Panc1 (cell line): ENCODE measurements at regions not wholly inside any gene's neighbourhood (a gene's known extent, or its start where the extent isn't known, plus 50 kb on each side); places are given as distances from the start of the nearest gene placed in this dataset.
A peak's percentile ranks its signal among the peaks of the same experiment; 100 is the strongest.

Source experiments
- POLR2AphosphoS5 ChIP-seq: IDR thresholded peaks from 2 replicates; pipeline ENCODE4 v1.6.1; 2012; ENCODE audit warnings: mild to moderate bottlenecking, low read depth, low read length, moderate library complexity
- REST ChIP-seq, 2 experiments: IDR thresholded peaks; 2 replicates each; pipeline ENCODE4 v1.6.1; 2011 to 2012; ENCODE audit warnings: low read depth in 2 of 2, control low read depth in 1 of 2, low read length in 1 of 2, mild to moderate bottlenecking in 1 of 2, moderate library complexity in 1 of 2; ENCODE audit not compliant: insufficient read depth in 1 of 2
- TCF7L2 ChIP-seq: IDR thresholded peaks from 2 replicates; pipeline ENCODE4 v1.6.1; 2011; ENCODE audit warnings: mild to moderate bottlenecking, low read depth, low read length, inconsistent platforms
- TF ChIP-seq, protein P1 (sequence below): fragments of 450-650 bp; IDR thresholded peaks from 2 replicates; pipeline ENCODE4 v1.5.1; 2017; ENCODE audit warnings: mild to moderate bottlenecking

- TF ChIP-seq, protein P1, sequence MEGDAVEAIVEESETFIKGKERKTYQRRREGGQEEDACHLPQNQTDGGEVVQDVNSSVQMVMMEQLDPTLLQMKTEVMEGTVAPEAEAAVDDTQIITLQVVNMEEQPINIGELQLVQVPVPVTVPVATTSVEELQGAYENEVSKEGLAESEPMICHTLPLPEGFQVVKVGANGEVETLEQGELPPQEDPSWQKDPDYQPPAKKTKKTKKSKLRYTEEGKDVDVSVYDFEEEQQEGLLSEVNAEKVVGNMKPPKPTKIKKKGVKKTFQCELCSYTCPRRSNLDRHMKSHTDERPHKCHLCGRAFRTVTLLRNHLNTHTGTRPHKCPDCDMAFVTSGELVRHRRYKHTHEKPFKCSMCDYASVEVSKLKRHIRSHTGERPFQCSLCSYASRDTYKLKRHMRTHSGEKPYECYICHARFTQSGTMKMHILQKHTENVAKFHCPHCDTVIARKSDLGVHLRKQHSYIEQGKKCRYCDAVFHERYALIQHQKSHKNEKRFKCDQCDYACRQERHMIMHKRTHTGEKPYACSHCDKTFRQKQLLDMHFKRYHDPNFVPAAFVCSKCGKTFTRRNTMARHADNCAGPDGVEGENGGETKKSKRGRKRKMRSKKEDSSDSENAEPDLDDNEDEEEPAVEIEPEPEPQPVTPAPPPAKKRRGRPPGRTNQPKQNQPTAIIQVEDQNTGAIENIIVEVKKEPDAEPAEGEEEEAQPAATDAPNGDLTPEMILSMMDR, result peak; percentile 78
- TF ChIP-seq POLR2AphosphoS5, result no peak
- no peak for TF ChIP-seq REST (IDR thresholded peaks at IDR 0.05; ENCODE audit: insufficient read depth in 1 of 2, low read depth in 2 of 2, low read length in 1 of 2)
- no peak for TF ChIP-seq TCF7L2
Observed at GRCh38 chr20:1802385-1803060, 92.7 kb upstream of the SIRPA start.
